HepG2 (cell line): ENCODE measurements at regions not wholly inside any gene's neighbourhood (a gene's known extent, or its start where the extent isn't known, plus 50 kb on each side); places are given as distances from the start of the nearest gene placed in this dataset.

Experiments used
- ATM ChIP-seq: fragments of 450-650 bp; IDR thresholded peaks from 2 replicates; pipeline ENCODE4 v1.7.1; 2017; ENCODE audit warnings: mild to moderate bottlenecking, borderline replicate concordance
- CCAR2 ChIP-seq: fragments of 200-400 bp; formaldehyde crosslinking; optimal IDR thresholded peaks from 2 replicates; pipeline ENCODE3; 2018; ENCODE audit warnings: low read depth, mild to moderate bottlenecking, low read length, moderate library complexity
- GLI4 ChIP-seq: sonication (generic); formaldehyde crosslinking; IDR thresholded peaks from 2 replicates; pipeline ENCODE4 v1.5.1; 2020; ENCODE audit warnings: missing genetic modification reagents, mild to moderate bottlenecking, moderate library complexity, borderline replicate concordance
- JUNB ChIP-seq: sonication (generic); formaldehyde crosslinking; IDR thresholded peaks from 2 replicates; pipeline ENCODE4 v1.8.0; 2022; ENCODE audit warnings: missing genetic modification reagents, mild to moderate bottlenecking, borderline replicate concordance
- KAT8 ChIP-seq: IDR thresholded peaks from 2 replicates; pipeline ENCODE4 v1.6.1; 2016; ENCODE audit warnings: missing genetic modification reagents, missing compliant biosample characterization
- KDM6A ChIP-seq: IDR thresholded peaks from 2 replicates; pipeline ENCODE4 v1.6.1; 2016; ENCODE audit warnings: low read depth
- MED1 ChIP-seq: sonication (generic); formaldehyde crosslinking; IDR thresholded peaks from 2 replicates; pipeline ENCODE4 v1.4.0; 2020; ENCODE audit warnings: missing genetic modification reagents
- MED13 ChIP-seq: sonication (generic); formaldehyde crosslinking; IDR thresholded peaks from 2 replicates; pipeline ENCODE4 v1.5.0; 2020; ENCODE audit warnings: missing genetic modification reagents
- NR1H2 ChIP-seq: sonication (generic); formaldehyde crosslinking; IDR thresholded peaks from 2 replicates; pipeline ENCODE4 v1.8.1; 2022; ENCODE audit warnings: low read depth, missing genetic modification reagents, borderline replicate concordance
- ONECUT2 ChIP-seq: sonication (generic); formaldehyde crosslinking; IDR thresholded peaks from 2 replicates; pipeline ENCODE4 v1.4.0; 2020; ENCODE audit warnings: missing genetic modification reagents
- POLR2A ChIP-seq, 2 experiments: IDR thresholded peaks; 2 replicates each; pipeline ENCODE4 v1.6.1; 2011; ENCODE audit warnings: low read depth in 2 of 2, low read length in 2 of 2, mild to moderate bottlenecking in 1 of 2, moderate library complexity in 1 of 2; ENCODE audit not compliant: insufficient read depth in 1 of 2
- RCOR2 ChIP-seq: IDR thresholded peaks from 2 replicates; pipeline ENCODE4 v1.6.1; 2016; ENCODE audit warnings: missing biosample characterization, missing genetic modification reagents
- SPEN ChIP-seq: sonication (generic); formaldehyde crosslinking; IDR thresholded peaks from 2 replicates; pipeline ENCODE4 v1.5.1; 2020; ENCODE audit warnings: low read depth, mild to moderate bottlenecking, missing genetic modification reagents
- STAT5B ChIP-seq: sonication (generic); formaldehyde crosslinking; IDR thresholded peaks from 2 replicates; pipeline ENCODE4 v1.4.0; 2020; ENCODE audit warnings: missing genetic modification reagents
- TCF12 ChIP-seq, 2 experiments: fragments of 450-650 bp in 1 of 2; sonication (generic) in 1 of 2; formaldehyde crosslinking in 1 of 2; IDR thresholded peaks; 2 replicates each; pipeline versions ENCODE4 v1.6.1 to v1.8.0; 2017 to 2022; ENCODE audit warnings: antibody characterized with exemption in 1 of 2, mild to moderate bottlenecking in 1 of 2, missing genetic modification reagents in 1 of 2, moderate library complexity in 1 of 2
- ZFP1 ChIP-seq: IDR thresholded peaks from 2 replicates; pipeline ENCODE4 v1.6.1; 2016
- ZMYM2 ChIP-seq: sonication (generic); formaldehyde crosslinking; IDR thresholded peaks from 2 replicates; pipeline ENCODE4 v1.8.0; 2022; ENCODE audit warnings: mild to moderate bottlenecking, missing genetic modification reagents
- ZNF10 ChIP-seq: sonication (generic); formaldehyde crosslinking; IDR thresholded peaks from 2 replicates; pipeline ENCODE4 v1.4.0; 2020; ENCODE audit warnings: mild to moderate bottlenecking, low read depth, missing genetic modification reagents, borderline replicate concordance
- ZNF292 ChIP-seq: sonication (generic); formaldehyde crosslinking; IDR thresholded peaks from 2 replicates; pipeline ENCODE4 v1.8.1; 2022; ENCODE audit warnings: mild to moderate bottlenecking, low read depth, missing genetic modification reagents, borderline replicate concordance
- ZNF563 ChIP-seq: sonication (generic); formaldehyde crosslinking; IDR thresholded peaks from 2 replicates; pipeline ENCODE4 v1.8.0; 2022; ENCODE audit warnings: mild to moderate bottlenecking, moderate library complexity, missing genetic modification reagents
- ZNF615 ChIP-seq: sonication (generic); formaldehyde crosslinking; IDR thresholded peaks from 2 replicates; pipeline ENCODE4 v1.5.0; 2020; ENCODE audit warnings: mild to moderate bottlenecking, missing genetic modification reagents, borderline replicate concordance
- ZNF674 ChIP-seq: sonication (generic); formaldehyde crosslinking; IDR thresholded peaks from 2 replicates; pipeline ENCODE4 v1.5.0; 2020; ENCODE audit warnings: low read depth, mild to moderate bottlenecking, missing genetic modification reagents
- TF ChIP-seq, protein P1 (sequence below): sonication (generic); formaldehyde crosslinking; conservative IDR thresholded peaks from 2 replicates; pipeline ENCODE4 v1.8.0; 2022; ENCODE audit warnings: mild to moderate bottlenecking, moderate library complexity, missing genetic modification reagents
- TF ChIP-seq, protein P2 (sequence below): sonication (generic); formaldehyde crosslinking; IDR thresholded peaks from 2 replicates; pipeline ENCODE4 v1.5.1; 2020; ENCODE audit warnings: missing genetic modification reagents, mild to moderate bottlenecking, borderline replicate concordance

- TF ChIP-seq, protein P1, sequence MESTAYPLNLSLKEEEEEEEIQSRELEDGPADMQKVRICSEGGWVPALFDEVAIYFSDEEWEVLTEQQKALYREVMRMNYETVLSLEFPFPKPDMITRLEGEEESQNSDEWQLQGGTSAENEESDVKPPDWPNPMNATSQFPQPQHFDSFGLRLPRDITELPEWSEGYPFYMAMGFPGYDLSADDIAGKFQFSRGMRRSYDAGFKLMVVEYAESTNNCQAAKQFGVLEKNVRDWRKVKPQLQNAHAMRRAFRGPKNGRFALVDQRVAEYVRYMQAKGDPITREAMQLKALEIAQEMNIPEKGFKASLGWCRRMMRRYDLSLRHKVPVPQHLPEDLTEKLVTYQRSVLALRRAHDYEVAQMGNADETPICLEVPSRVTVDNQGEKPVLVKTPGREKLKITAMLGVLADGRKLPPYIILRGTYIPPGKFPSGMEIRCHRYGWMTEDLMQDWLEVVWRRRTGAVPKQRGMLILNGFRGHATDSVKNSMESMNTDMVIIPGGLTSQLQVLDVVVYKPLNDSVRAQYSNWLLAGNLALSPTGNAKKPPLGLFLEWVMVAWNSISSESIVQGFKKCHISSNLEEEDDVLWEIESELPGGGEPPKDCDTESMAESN (CRISPR knock-in tag), result no peak
- TF ChIP-seq, protein P2, sequence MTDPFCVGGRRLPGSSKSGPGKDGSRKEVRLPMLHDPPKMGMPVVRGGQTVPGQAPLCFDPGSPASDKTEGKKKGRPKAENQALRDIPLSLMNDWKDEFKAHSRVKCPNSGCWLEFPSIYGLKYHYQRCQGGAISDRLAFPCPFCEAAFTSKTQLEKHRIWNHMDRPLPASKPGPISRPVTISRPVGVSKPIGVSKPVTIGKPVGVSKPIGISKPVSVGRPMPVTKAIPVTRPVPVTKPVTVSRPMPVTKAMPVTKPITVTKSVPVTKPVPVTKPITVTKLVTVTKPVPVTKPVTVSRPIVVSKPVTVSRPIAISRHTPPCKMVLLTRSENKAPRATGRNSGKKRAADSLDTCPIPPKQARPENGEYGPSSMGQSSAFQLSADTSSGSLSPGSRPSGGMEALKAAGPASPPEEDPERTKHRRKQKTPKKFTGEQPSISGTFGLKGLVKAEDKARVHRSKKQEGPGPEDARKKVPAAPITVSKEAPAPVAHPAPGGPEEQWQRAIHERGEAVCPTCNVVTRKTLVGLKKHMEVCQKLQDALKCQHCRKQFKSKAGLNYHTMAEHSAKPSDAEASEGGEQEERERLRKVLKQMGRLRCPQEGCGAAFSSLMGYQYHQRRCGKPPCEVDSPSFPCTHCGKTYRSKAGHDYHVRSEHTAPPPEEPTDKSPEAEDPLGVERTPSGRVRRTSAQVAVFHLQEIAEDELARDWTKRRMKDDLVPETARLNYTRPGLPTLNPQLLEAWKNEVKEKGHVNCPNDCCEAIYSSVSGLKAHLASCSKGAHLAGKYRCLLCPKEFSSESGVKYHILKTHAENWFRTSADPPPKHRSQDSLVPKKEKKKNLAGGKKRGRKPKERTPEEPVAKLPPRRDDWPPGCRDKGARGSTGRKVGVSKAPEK, result no peak
- TF ChIP-seq ONECUT2 (CRISPR knock-in tag) (no peak), ZNF10 (CRISPR knock-in tag) (no peak), ATM (no peak), KDM6A (CRISPR knock-in tag) (no peak), TCF12 (IDR thresholded peaks at IDR 0.05) (no peak), TCF12 (CRISPR knock-in tag; IDR thresholded peaks at IDR 0.05) (no peak), MED13 (CRISPR knock-in tag) (0 out of 2 replicates have a peak, but pooled peaks have one; percentile 35), ZFP1 (CRISPR knock-in tag) (no peak), STAT5B (CRISPR knock-in tag) (no peak), ZNF674 (CRISPR knock-in tag) (no peak), CCAR2 (no peak), ZMYM2 (no peak), NR1H2 (CRISPR knock-in tag) (no peak), POLR2A (IDR thresholded peaks at IDR 0.05; ENCODE audit: insufficient read depth in 1 of 2, low read depth in 2 of 2, low read length in 2 of 2) (0 out of 4 replicates have a peak, but pooled peaks of 1 of the 2 experiments have one; percentile 22), RCOR2 (CRISPR knock-in tag) (peak; percentile 55; the same call in 1 of the 2 replicates), GLI4 (CRISPR knock-in tag) (no peak), SPEN (CRISPR knock-in tag) (peak; percentile 57; the same call in 1 of the 2 replicates), ZNF292 (CRISPR knock-in tag) (peak; percentile 33; the same call in 1 of the 2 replicates), JUNB (CRISPR knock-in tag) (no peak), KAT8 (CRISPR knock-in tag) (0 out of 2 replicates have a peak, but pooled peaks have one; percentile 7), MED1 (CRISPR knock-in tag) (peak; percentile 61), ZNF615 (CRISPR knock-in tag) (no peak), ZNF563 (0 out of 2 replicates have a peak, but pooled peaks have one; percentile 3)
Measured at GRCh38 chr16:50460538-50461399, 87.4 kb upstream of the NKD1 start (continued).
